HuH-7 (cell line): ENCODE measurements at regions not wholly inside any gene's neighbourhood (a gene's known extent, or its start where the extent isn't known, plus 50 kb on each side); places are given as distances from the start of the nearest gene placed in this dataset.

Experiments
- DNase-seq: peaks from one replicate; pipeline ENCODE4 v3.0.0; 2011; ENCODE audit warnings: low spot score

DNA sequence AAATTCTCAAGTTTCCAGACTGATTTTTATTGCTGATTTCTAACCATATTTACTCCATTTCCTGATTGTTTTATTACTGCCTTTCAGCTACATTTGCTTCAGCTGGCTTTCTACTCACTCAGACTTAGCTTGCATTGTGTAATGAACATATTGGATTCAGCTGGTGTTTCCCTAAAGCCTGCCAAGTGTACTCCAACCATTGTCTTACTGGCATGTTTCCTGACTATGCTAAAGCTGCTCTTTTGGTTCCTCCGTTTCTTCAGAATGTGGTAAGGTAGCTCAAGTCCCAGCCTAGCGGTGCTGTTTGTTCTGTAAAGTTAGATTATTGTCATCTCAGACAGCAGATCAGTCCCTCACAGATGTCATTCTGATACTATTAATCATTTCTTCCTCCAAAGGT lies 53.1 kb upstream of the GLRA2 start:
- DNase-seq, result no peak

DNA sequence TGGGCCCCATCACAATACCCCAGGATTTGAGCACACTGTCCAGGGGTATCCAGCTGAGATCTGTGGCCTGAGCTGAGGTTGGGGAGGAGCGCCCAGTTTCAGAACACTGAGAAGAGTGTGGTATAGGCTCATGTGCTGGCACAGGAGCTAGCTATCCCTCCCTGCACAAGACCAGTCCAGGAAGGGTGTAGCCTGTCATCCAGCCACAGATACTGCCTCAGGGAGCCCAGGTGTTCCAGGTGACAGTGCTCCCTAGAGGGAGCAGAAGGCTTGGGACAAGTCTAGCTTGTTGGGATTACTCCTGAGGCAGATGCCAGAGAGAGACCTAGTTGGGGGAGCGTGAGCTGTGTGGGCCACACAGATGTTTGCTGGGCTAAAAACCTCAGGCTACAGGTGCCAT lies 79.6 kb upstream of the GLRA2 start:
- DNase-seq, result no peak

DNA sequence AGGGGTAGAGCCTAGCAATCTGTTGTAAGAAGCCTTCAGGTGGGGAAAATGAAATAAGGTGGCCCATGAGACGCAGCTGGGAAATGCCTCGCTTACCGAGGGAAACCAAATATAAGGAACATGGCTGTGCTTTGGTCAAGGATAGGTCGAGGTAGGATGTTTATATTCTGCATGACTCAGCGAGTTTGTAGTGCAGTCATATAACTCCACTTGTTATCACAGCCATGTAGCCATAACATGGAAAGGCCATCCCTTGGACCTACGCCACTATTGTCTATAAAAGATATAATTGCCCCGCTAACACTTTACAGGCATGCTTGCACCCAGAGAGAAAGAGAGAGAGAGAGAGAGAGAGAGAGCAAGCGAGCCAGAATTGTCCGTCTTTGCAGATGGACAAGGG lies 80.9 kb upstream of the GLRA2 start:
- DNase-seq, result no peak

DNA sequence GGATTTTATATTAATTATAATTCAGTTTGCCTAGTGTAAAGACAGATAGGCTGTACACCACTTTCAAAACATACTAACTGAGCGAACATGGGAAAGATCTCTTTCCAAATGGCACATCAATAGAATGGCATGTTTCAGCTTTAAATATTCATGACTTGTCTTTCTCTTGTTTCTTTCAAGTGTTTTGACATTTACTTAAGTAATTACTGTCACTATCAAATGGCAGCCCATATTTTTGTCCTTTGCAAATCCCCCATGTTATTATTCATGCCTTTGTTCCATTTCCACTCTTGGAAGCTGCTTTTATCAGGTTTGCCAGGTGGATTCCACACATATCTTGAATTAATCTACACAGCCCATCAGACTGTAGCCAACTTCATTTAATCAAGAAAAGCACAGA lies 89.2 kb upstream of the GLRA2 start:
- no peak for DNase-seq

DNA sequence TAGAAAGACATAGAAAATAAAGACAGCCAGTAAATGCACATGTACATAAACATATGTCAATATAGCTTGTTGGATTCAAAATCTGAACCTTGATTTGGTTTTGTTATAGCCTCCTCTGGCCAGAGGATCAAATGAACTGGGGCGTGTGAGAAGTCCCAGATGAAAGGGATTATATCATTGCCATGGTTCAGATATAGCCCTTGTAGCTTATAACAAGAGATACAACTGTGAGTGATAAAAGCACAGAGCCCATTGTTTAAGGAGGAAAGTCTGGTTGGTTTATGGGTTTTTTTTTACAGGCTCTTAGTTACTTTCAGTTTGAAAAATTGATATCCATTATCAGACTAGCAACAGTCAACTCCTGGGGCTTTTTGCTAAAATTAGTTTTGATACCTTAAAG lies 101.7 kb upstream of the GLRA2 start:
- no peak for DNase-seq

DNA sequence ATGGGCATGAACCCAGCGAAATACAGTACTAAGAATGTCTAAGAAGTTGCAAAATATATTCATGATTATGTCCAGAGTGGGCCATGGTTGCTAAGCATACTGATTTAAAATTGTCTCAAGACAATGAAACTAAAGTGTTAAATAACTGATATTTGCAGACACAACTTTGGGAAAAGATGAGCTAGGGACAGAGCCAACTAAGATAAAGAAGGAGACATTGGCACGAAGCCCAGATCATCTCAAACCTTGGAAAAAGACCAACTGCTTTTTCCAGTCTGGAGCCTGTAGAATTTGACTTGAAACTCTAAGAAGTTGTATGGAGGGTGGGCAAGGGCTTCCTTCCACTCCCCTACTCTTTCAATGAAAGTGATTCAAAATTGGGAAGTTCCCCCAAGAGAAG lies 108.5 kb upstream of the GLRA2 start:
- DNase-seq, result no peak

DNA sequence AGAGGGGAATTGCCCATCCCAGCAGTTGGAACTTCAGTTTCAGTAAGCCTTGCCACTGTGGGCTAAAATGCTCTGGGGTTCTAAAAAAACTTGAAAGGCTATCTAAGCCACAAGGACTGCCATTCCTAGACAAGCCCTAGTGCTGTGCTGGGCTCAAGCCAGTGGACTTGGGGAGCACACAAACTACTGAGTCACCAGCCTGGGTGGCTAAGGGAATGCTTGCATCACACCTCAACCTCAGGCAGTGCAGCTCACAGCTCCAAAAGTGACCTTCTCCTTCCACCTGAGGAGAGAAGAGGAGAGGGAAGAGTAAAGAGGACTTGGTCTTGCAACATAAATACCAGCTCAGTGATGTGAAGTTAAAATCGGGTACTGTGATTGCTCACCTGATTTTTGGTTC lies 116.7 kb upstream of the GLRA2 start:
- no peak for DNase-seq

DNA sequence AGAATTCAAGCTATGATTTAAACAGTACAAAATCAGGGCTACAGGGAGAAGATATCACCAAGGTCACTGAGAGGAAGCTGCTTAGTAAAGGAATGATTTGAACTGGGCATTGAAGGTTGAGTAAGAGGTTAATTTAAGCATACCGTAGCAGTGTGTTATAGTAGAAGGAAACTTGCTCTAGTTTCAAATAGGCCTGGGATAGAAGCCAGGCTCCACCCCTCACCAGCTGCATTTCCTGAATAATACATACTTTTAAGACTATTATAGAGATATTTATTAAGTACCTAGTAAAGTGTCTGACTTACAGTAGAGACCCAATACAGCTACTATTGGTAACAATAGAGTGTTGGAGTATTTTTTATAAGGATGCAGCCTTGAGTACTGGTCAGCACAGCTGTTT lies 118.0 kb upstream of the GLRA2 start:
- no peak for DNase-seq

DNA sequence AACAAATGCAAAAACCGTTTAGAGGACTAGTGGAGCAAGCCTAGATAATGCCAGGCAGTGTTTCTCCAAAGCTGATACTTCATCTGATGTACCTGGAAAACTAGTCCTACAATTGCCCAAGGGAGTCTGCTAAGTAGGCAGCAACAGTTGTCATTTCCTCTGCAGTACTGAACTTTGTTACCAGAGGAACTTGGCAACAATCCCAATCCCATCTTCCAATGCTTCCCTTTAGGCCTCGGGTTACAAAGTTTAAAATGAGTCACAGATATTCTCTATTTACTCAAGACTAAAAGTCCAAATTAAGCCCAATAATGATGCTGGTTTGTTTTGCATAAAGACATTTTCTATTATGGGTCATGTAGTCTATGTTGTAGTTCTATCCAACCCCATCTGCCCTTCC lies 120.0 kb upstream of the GLRA2 start:
- DNase-seq, result no peak

DNA sequence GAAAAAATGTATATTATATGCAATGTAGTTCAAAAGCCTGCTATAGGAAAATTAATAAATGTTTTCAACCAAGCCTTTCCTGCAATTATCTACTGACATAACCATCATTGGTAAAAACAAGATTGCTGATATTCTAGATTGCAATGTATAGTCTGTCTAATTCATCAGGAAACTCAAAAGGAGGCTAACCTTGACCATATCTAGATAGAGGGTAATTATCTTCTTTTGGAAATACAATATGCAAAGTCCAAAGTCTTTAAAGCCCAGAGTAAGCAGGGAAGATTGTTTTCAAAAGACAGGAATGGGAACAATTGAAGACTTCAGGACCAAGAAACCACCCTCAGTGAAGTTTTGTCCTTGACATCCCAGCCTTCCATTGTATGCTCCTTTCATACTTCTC lies 123.1 kb upstream of the GLRA2 start:
- no peak for DNase-seq

DNA sequence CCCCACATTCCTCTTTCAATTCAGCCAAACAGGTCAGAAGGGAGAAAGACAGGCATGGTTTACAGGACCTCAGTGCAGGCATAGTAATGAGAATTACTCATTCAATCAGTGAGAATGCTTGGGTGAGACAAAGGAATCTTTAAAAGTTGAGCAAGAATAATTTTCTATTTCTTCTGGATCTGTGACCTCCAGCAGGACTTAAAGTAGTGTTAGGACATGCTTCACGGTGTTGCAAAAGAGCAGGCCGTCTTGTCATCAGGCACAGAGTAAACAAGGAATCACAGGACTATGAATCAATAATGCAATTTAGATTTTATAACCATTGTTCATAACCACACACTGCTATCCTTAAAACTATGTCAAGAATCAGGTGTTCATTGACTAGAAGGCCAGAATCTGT lies 130.6 kb upstream of the GLRA2 start:
- DNase-seq, result peak; percentile 0

DNA sequence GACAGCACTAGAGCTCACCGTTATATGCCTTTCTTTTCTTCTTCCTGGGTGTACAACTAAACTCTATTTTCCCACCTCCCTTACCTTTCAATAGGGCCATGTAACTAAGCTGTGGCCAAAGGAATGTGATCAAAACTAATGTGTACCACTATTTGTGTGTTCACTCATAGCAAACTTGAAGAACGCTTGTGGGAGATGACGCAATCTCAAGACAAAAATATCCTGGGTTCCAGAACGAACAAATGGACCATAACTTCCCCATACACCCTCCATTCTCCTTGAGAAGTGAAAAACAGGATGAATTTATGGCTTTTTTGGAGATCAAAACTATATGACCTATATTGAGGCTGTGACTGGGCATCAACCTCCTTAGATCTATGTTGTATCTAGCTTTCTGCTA lies 139.7 kb upstream of the GLRA2 start:
- DNase-seq, result no peak

DNA sequence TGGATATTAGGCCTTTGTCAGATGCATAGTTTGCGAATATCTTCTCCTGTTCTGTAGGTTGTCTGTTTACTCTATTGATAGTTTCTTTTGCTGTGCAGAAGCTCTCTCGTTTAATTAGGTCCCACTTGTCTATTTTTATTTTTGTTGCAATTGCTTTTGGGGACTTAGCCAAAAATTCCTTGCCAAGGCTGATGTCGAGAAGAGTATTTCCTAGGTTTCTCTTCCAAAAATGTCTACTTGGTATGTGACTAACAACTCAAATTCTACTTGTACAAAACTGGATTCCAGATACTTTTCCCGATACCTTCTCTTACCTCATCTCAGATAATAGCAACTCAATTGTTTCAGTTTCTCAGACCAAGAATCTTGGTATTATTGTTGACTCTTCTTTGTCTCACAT lies 142.4 kb upstream of the GLRA2 start:
- no peak for DNase-seq

DNA sequence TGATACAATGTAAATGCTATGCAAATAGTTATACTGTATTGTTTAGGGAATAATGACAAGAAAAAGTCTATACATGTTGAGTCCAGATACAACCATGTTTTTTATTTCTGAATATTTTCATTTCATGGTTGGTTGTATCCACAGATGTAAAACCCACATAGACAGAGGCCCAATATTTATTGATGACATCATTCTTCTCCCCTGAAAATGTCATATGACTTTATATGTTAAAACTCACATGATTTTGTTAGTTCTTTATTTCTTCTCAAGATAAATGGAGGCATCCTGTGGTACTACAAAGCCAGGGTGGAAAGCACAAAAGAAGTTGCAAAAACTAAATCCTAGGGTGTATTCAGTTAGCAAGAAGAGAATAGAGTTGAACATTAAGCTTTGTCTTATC lies 149.3 kb upstream of the GLRA2 start:
- no peak for DNase-seq

DNA sequence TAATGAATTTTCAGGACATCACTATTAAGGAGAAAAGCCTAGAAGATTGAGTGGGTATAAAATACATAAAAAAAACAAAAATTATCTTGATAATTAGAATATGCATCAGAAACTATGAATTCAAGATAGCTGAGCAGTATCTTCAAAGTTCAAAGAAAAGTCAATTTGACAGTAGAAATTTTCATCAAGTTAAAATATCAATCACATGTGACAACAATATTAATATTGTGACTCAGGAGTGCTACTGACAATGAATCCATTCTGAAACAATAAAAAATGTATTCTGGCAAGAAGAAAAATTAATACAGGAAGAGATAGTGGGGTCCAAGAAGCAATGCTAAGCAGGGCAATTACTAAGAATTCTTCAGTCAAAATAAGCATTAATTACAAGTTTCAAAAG lies 151.9 kb upstream of the GLRA2 start:
- no peak for DNase-seq

DNA sequence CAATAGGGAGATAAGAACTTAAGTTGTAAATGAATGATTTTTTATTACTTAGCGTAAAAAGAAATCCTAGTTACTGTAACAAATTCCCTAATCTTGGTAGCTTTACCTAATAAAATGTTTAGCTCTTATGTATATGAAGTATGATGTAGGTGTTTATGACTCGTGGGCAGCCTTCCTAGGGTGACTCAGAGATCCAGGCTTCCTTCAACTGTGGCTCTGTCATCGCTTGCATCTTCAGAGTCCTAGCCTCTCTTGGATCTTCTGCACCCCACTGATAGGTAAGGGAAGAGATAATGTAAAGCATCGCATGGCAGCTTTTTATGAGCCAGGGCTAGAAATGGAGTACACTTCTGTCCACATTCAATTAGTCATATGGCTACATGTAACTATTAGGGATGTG lies 165.6 kb upstream of the GLRA2 start:
- DNase-seq, result no peak

DNA sequence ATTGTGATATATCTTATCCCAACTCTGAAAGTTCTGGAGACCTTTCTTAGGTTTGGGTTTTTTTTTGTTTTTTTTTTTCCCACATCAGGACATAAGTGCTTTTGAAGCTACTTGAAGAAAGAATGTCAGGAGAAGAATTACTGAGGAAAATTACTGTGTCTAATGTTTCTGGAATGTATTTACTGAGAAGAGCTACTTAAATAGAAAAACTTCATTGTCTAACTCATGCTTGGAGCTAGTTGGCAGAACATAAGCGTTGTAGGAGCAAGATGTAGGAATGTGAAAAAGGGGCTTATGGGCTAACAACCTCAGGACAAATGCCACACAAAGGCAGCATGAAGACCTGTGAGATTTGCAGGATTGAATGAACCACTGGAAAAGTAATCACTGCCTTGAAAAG lies 166.6 kb upstream of the GLRA2 start:
- DNase-seq, result no peak

DNA sequence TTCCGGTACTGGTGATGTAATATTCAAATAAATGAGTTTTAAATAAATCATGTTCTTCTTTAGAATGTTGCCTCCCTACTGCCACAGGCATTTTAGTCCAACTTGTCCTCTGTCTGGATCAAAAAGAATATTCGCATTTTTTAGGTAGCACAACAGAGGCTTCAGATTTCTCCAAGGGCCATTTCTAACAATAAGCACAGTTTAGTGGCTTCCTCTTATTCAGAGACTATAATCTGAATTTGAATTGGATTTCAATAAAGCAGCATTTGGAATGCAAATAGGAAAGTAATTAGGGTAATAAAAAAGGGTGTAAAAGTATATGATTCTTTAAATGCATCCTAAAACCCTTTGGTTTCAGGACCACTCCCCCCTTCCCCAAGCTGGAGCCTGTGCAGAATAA lies 167.9 kb upstream of the GLRA2 start:
- no peak for DNase-seq

DNA sequence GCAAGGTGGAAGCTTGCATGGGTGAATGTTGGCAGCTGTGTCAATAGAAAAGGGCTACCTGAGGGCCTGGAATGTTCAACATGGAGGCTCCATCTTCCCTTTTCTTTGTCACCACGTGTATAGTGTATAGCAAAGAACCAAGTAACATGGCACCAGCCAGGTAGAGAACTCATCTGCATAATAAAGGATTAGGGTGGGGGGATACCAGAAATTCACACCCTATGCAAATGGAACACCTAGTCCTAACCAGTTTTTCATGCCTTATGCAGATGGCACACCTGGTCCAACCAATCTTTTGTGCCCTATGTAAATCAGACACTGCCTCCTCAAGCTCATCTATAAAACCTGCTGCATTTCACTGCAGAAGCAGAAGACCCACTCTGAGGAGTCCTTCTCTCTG lies 169.6 kb upstream of the GLRA2 start:
- DNase-seq, result no peak

DNA sequence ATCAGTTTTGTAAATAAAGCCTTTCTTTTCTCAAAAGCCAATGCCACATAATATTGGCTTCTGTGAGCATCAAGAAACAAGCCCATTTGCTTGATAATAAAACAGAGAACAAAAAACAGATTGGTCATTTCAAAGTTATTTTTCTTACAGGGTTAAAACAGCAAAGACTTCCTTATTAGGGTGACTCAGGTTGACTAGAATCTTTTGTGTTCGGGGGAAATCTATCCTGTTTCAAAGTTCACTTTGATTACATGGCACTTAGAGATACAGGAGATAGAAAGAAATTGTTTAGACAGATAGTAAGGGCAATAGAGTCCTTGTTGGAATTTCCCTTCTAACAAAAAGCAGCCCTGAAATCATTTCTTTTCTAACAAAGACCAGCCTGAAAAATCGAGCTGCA lies 170.0 kb upstream of the GLRA2 start:
- DNase-seq, result no peak

DNA sequence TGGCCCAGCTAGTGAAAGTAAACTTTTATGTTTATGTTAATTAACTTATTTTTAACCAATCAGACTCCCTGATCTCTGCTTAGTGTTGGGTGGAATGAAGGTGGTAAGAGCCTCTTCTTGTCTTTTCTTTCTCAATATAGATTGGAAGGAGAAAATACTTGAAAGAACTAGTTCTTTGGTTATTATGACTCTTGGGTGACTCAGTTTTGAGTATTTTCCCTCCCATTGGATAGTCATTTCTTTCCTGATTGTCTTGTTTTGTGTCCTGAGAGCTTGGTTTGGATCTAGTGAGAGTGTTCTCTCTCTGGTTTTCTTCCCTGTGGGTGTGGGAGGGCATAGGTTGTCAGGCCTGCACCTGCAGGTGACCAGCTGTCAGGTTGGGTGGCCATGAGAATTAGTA lies 172.0 kb upstream of the GLRA2 start:
- DNase-seq, result no peak

DNA sequence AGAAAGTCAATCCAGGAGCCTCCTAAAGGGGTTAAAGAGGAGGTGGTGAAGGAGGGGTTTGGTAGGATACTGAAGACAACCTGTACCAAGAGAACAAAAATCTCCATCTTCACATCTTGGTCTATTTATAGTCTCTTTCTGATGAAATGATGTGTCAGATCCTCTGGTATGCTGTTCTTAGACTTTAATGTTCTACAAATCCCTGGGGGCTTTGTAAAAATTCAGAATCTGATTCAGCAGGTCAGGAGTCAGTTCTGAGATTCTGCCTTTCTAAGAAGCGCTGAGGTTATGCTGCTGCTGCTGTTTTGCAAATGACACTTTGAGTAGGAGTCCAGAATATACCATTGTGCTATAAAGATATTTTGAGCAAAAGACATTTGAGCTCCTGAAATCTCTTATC lies 172.9 kb upstream of the GLRA2 start:
- DNase-seq, result no peak

DNA sequence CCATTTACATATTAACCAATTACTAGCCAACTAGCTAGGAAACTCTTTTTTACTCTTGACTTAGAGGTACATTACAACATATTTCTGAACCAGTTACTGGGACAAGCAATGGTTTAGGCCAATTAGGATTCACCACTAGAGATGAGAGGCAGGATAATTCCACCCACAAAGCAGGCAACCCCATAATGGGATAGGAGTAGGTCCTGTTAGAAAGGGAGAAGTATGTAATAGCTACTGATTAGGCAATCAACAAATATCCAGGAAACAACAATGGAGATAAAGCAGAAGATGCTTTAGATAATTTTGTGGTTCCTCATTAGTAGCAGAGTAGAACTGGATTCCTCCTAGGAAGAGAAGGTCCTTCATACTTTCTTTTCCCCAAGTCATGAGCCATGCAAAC lies 173.8 kb upstream of the GLRA2 start:
- DNase-seq, result no peak

DNA sequence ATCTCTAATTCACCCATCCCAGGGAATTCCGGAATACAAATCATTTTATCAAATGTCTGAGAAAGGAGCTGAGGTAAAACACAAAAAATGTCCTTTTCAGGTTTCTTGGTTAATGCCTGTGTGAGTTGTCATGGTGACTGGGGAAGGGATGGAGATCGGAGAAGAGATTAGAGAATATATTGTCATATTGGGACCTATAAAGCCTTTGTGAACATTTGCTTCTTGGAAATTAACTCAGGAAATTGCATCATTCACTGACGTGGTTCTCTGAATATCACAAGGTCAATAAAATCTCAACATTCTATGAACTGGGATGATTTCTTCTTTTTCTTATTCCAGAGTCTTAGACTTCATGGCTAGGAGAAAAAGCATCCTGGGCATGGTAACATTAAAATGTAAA lies 174.8 kb upstream of the GLRA2 start:
- DNase-seq, result no peak

DNA sequence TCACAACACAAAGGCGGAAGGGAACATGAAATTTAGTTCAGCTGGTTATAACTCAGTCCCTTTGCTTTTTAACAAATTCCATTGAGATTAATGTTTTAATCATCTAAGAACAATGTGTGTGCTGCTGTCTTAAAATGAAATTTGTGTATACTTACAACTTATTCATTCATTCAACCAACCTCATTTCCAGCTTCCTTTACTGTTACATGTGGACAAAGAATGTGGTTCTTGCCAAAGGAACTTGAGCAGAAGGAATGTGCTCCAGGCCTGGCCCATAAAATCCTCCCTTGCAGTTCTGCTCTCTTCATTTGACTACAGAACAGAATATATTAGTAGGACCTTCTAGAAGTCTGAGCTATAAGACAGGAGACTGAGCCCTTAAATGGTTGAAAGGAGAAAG lies 176.8 kb upstream of the GLRA2 start:
- no peak for DNase-seq
